Thymus (tissue), 11 donors: ENCODE measurements at regions not wholly inside any gene's neighbourhood (a gene's known extent, or its start where the extent isn't known, plus 50 kb on each side); places are given as distances from the start of the nearest gene placed in this dataset.

Experiments
- DNase-seq, 9 donors: peaks; one replicate each; pipeline ENCODE4 v3.0.0-alpha.2; 2013; ENCODE audit warnings: low spot score in 9 of 9, low read depth in 6 of 9, missing footprints in 1 of 9
- H3K27ac ChIP-seq, 2 donors: one replicate each; pipeline ENCODE4 v1.5.1; 2013; ENCODE audit warnings: control low read depth in 1 of 2, low read depth in 1 of 2, low read length in 1 of 2, mild to moderate bottlenecking in 1 of 2, moderate library complexity in 1 of 2
- H3K27me3 ChIP-seq, 2 donors: one replicate each; pipeline ENCODE4 v1.5.1; 2013; ENCODE audit warnings: low read length in 1 of 2; ENCODE audit not compliant: control insufficient read depth in 2 of 2, insufficient read depth in 1 of 2
- H3K36me3 ChIP-seq, 2 donors: one replicate each; pipeline ENCODE4 v1.5.1; 2013; ENCODE audit warnings: low read length in 1 of 2, mild to moderate bottlenecking in 1 of 2, moderate library complexity in 1 of 2; ENCODE audit not compliant: control insufficient read depth in 2 of 2, insufficient read depth in 2 of 2
- H3K4me1 ChIP-seq, 2 donors: one replicate each; pipeline ENCODE4 v1.5.1; 2013; ENCODE audit warnings: low read length in 2 of 2; ENCODE audit not compliant: control insufficient read depth in 2 of 2, insufficient read depth in 2 of 2
- H3K4me3 ChIP-seq, 2 donors: one replicate each; pipeline ENCODE4 v1.5.1; 2013; ENCODE audit warnings: low read length in 2 of 2, control low read depth in 1 of 2, mild to moderate bottlenecking in 1 of 2
- H3K9me3 ChIP-seq, 2 donors: one replicate each; pipeline ENCODE4 v1.5.1; 2013; ENCODE audit warnings: low read length in 1 of 2, mild to moderate bottlenecking in 1 of 2; ENCODE audit not compliant: control insufficient read depth in 2 of 2, insufficient read depth in 1 of 2
- WGBS: extraction: QIAGEN DNeasy Blood & Tissue Kit; methylation state at CpG from one replicate; pipeline ENCODE4 v1.1.7; 2013; 5-methylcytosine and 5-hydroxymethylcytosine counted together
- donor health status: healthy.

- DNase-seq: no peak
- Histone ChIP-seq H3K36me3 (no peaks in the 10 kb centered on the region), H3K4me1 (no peaks in the 10 kb centered on the region), H3K9me3 (no peaks in the 10 kb centered on the region), H3K27me3 (no peaks in the 10 kb centered on the region), H3K4me3 (no peak overlapping the region), H3K27ac (no peak overlapping the region)
- 94% methylated on average over 4 of the region's 4 CpGs for WGBS
These were observed 455.8 kb upstream of the MAF start for GRCh38 chr16:80056324-80056723.

- Histone ChIP-seq H3K9me3 (no peaks in the 10 kb centered on the region), H3K27ac (no peak overlapping the region), H3K4me1 (no peaks in the 10 kb centered on the region), H3K36me3 (no peaks in the 10 kb centered on the region), H3K4me3 (no peak overlapping the region), H3K27me3 (no peaks in the 10 kb centered on the region)
- WGBS: 95% methylated on average over 3 of the region's 3 CpGs
- DNase-seq: no peak
These were observed 455.3 kb upstream of the MAF start for GRCh38 chr16:80055831-80056230.

GRCh38 chr16:80054647-80055046 is 454.1 kb upstream of the MAF start:
- WGBS: 97% methylated on average over 2 of the region's 2 CpGs
- no peak overlapping the region for H3K4me3 ChIP-seq
- no peaks in the 10 kb centered on the region for H3K27me3 ChIP-seq
- H3K36me3 ChIP-seq: no peaks in the 10 kb centered on the region
- no peak overlapping the region for H3K27ac ChIP-seq
- no peak for DNase-seq
- H3K4me1 ChIP-seq: no peaks in the 10 kb centered on the region
- no peaks in the 10 kb centered on the region for H3K9me3 ChIP-seq

GRCh38 chr16:80051040-80051439 is 450.5 kb upstream of the MAF start:
- Histone ChIP-seq H3K27ac (no peak overlapping the region), H3K9me3 (no peaks in the 10 kb centered on the region), H3K4me1 (no peaks in the 10 kb centered on the region), H3K27me3 (no peaks in the 10 kb centered on the region), H3K36me3 (no peaks in the 10 kb centered on the region), H3K4me3 (no peak overlapping the region)
- WGBS: 96% methylated on average over 9 of the region's 9 CpGs
- no peak for DNase-seq

- Histone ChIP-seq H3K27me3 (no peaks in the 10 kb centered on the region), H3K4me3 (no peak overlapping the region), H3K4me1 (no peaks in the 10 kb centered on the region), H3K36me3 (no peaks in the 10 kb centered on the region), H3K27ac (no peak overlapping the region), H3K9me3 (no peaks in the 10 kb centered on the region)
- DNase-seq: no peak
- 92% methylated on average over 1 of the region's 1 CpG for WGBS
These were observed 447.7 kb upstream of the MAF start for GRCh38 chr16:80048250-80048649.

- Histone ChIP-seq H3K27me3 (no peaks in the 10 kb centered on the region), H3K27ac (no peak overlapping the region), H3K4me3 (no peak overlapping the region), H3K9me3 (no peaks in the 10 kb centered on the region), H3K4me1 (no peaks in the 10 kb centered on the region), H3K36me3 (no peaks in the 10 kb centered on the region)
- 93% methylated on average over 1 of the region's 1 CpG for WGBS
- DNase-seq: no peak
These were observed 447.3 kb upstream of the MAF start for GRCh38 chr16:80047842-80048241.

- Histone ChIP-seq H3K27ac (no peak overlapping the region), H3K4me3 (no peak overlapping the region), H3K36me3 (no peaks in the 10 kb centered on the region), H3K9me3 (no peaks in the 10 kb centered on the region), H3K27me3 (no peaks in the 10 kb centered on the region), H3K4me1 (no peaks in the 10 kb centered on the region)
- no peak for DNase-seq
- 91% methylated on average over 2 of the region's 2 CpGs for WGBS
These were observed 446.3 kb upstream of the MAF start for GRCh38 chr16:80046848-80047247.

GRCh38 chr16:80046261-80046660 is 445.7 kb upstream of the MAF start:
- 89% methylated on average over 3 of the region's 3 CpGs for WGBS
- Histone ChIP-seq H3K27me3 (no peaks in the 10 kb centered on the region), H3K4me3 (no peak overlapping the region), H3K27ac (no peak overlapping the region), H3K36me3 (no peaks in the 10 kb centered on the region), H3K9me3 (no peaks in the 10 kb centered on the region), H3K4me1 (no peaks in the 10 kb centered on the region)
- no peak for DNase-seq

- H3K4me1 ChIP-seq: no peaks in the 10 kb centered on the region
- no peak overlapping the region for H3K27ac ChIP-seq
- WGBS: 94% methylated on average over 8 of the region's 8 CpGs
- H3K36me3 ChIP-seq: no peaks in the 10 kb centered on the region
- no peaks in the 10 kb centered on the region for H3K9me3 ChIP-seq
- DNase-seq: no peak
- H3K4me3 ChIP-seq: no peak overlapping the region
- H3K27me3 ChIP-seq: no peaks in the 10 kb centered on the region
These were observed 445.3 kb upstream of the MAF start for GRCh38 chr16:80045861-80046260.

GRCh38 chr16:80041410-80041809 is 440.9 kb upstream of the MAF start:
- WGBS: 97% methylated on average over 2 of the region's 2 CpGs
- Histone ChIP-seq H3K36me3 (no peaks in the 10 kb centered on the region), H3K27me3 (no peaks in the 10 kb centered on the region), H3K4me1 (no peaks in the 10 kb centered on the region), H3K4me3 (no peak overlapping the region), H3K27ac (no peak overlapping the region), H3K9me3 (no peaks in the 10 kb centered on the region)
- no peak for DNase-seq
